ENCODE measurements at regions not wholly inside any gene's neighbourhood (a gene's known extent, or its start where the extent isn't known, plus 50 kb on each side); places are given as distances from the start of the nearest gene placed in this dataset.
"Not testable (repeated sequence)": the region's sequence is repeated elsewhere in the genome, so short reads cannot be mapped to it uniquely, and the experiment has no call there.

- Histone ChIP-seq H3K9me3 (replicated peaks) (peaks cover 10% of the 10 kb centered on the region), H3K36me3 (no peaks in the 10 kb centered on the region), H3K4me1 (no peaks in the 10 kb centered on the region), H3K27me3 (ENCODE audit: low read depth) (no peaks in the 10 kb centered on the region), H3K4me3 (no peak overlapping the region), H3K27ac (replicated peaks) (no peak overlapping the region)
- TF ChIP-seq CTCF (IDR thresholded peaks at IDR 0.05; ENCODE audit: borderline replicate concordance) = no peak
- intact Hi-C loops (cut with micrococcal nuclease) = no loop called here
- no peak for DNase-seq
Observed at GRCh38 chr4:92246384-92246783, 57.4 kb upstream of the GRID2 start.

GRCh38 chr4:92249541-92249940, 54.2 kb upstream of the GRID2 start:
- Histone ChIP-seq H3K4me1 (no peaks in the 10 kb centered on the region), H3K4me3 (no peak overlapping the region), H3K27me3 (ENCODE audit: low read depth) (no peaks in the 10 kb centered on the region), H3K36me3 (no peaks in the 10 kb centered on the region), H3K9me3 (replicated peaks) (peaks cover 26% of the 10 kb centered on the region), H3K27ac (replicated peaks) (no peak overlapping the region)
- DNase-seq = no peak
- intact Hi-C loops (cut with micrococcal nuclease) = no loop called here
- TF ChIP-seq CTCF (IDR thresholded peaks at IDR 0.05; ENCODE audit: borderline replicate concordance) = no peak

- H3K4me1 ChIP-seq = no peaks in the 10 kb centered on the region
- no peak for DNase-seq
- peaks cover 46% of the 10 kb centered on the region for H3K9me3 ChIP-seq (replicated peaks)
- no peak overlapping the region for H3K27ac ChIP-seq (replicated peaks)
- no peaks in the 10 kb centered on the region for H3K36me3 ChIP-seq
- TF ChIP-seq CTCF (IDR thresholded peaks at IDR 0.05; ENCODE audit: borderline replicate concordance) = no peak
- no peaks in the 10 kb centered on the region for H3K27me3 ChIP-seq (ENCODE audit: low read depth)
- intact Hi-C loops (cut with micrococcal nuclease) = no loop called here
- no peak overlapping the region for H3K4me3 ChIP-seq
Observed at GRCh38 chr4:92251711-92252110, 52.1 kb upstream of the GRID2 start.

- H3K27me3 ChIP-seq (ENCODE audit: low read depth); H3K36me3 ChIP-seq; H3K27ac ChIP-seq (replicated peaks); H3K4me1 ChIP-seq; intact Hi-C loops (cut with micrococcal nuclease); DNase-seq; H3K4me3 ChIP-seq: not testable (repeated sequence)
- H3K9me3 ChIP-seq (replicated peaks) = peaks cover 51% of the 10 kb centered on the region
Observed at GRCh38 chr4:92252358-92252757, 51.4 kb upstream of the GRID2 start.

GRCh38 chr4:92252846-92253245, 50.9 kb upstream of the GRID2 start:
- Histone ChIP-seq H3K27ac (replicated peaks) (no peak overlapping the region), H3K36me3 (no peaks in the 10 kb centered on the region), H3K27me3 (ENCODE audit: low read depth) (no peaks in the 10 kb centered on the region), H3K9me3 (replicated peaks) (peaks cover 51% of the 10 kb centered on the region), H3K4me1 (no peaks in the 10 kb centered on the region), H3K4me3 (no peak overlapping the region)
- intact Hi-C loops (cut with micrococcal nuclease) = no loop called here
- TF ChIP-seq CTCF (IDR thresholded peaks at IDR 0.05; ENCODE audit: borderline replicate concordance) = no peak
- DNase-seq = no peak

GRCh38 chr4:92253550-92253949, 50.2 kb upstream of the GRID2 start:
- no peaks in the 10 kb centered on the region for H3K27me3 ChIP-seq (ENCODE audit: low read depth)
- intact Hi-C loops (cut with micrococcal nuclease) = no loop called here
- DNase-seq = no peak
- H3K36me3 ChIP-seq = no peaks in the 10 kb centered on the region
- no peak overlapping the region for H3K27ac ChIP-seq (replicated peaks)
- peaks cover 51% of the 10 kb centered on the region for H3K9me3 ChIP-seq (replicated peaks)
- H3K4me1 ChIP-seq = no peaks in the 10 kb centered on the region
- TF ChIP-seq CTCF (IDR thresholded peaks at IDR 0.05; ENCODE audit: borderline replicate concordance) = no peak
- no peak overlapping the region for H3K4me3 ChIP-seq

Data from left ventricle myocardium inferior (tissue), 1 donor.